ENCODE measurements at regions not wholly inside any gene's neighbourhood (a gene's known extent, or its start where the extent isn't known, plus 50 kb on each side); places are given as distances from the start of the nearest gene placed in this dataset.

- no peak overlapping the region for H3K14ac ChIP-seq (replicated peaks; ENCODE audit: low read depth, low read length)
- no peak overlapping the region for H3K9ac ChIP-seq (ENCODE audit: low read depth, low read length)
- no peaks in the 10 kb centered on the region for H3K9me1 ChIP-seq (ENCODE audit: insufficient read depth, low read length)
- intact Hi-C loops (cut with micrococcal nuclease) (no loop called here), dilution Hi-C loops (cut with HindIII; ENCODE audit: low sequenced_read_pairs, unreplicated experiment) (no loop called here), in situ Hi-C loops (cut with MboI; ENCODE audit: low sequenced_read_pairs) (no loop called here)
- ATAC-seq (ENCODE audit: low read depth) (no peak), DNase-seq (no peak)
- no peaks in the 10 kb centered on the region; the same call in 1 of the 2 replicates for H3K9me3 ChIP-seq (ENCODE audit: control insufficient read depth, insufficient read depth, low read length)
- H3K4me1 ChIP-seq (ENCODE audit: control insufficient read depth, insufficient read depth, low read length), result no peaks in the 10 kb centered on the region
- H2AK5ac ChIP-seq (ENCODE audit: low read depth, low read length), result no peak overlapping the region
- no peak overlapping the region for H4K8ac ChIP-seq (ENCODE audit: low read depth in 2 of 2, low read length in 2 of 2)
- H2AK9ac ChIP-seq (replicated peaks; ENCODE audit: low read depth, low read length, poor library complexity), result no peak overlapping the region
- no peak overlapping the region for H3K4ac ChIP-seq (ENCODE audit: low read depth, low read length)
- no peaks in the 10 kb centered on the region for H4K20me1 ChIP-seq (ENCODE audit: insufficient read depth, low read length)
- no peak overlapping the region for H3K4me3 ChIP-seq (ENCODE audit: insufficient read depth, low read depth, low read length)
- no peak overlapping the region for H2BK20ac ChIP-seq (ENCODE audit: low read depth, low read length)
- H3K27ac ChIP-seq (ENCODE audit: insufficient read depth, low read length), result no peak overlapping the region
- H3K27me3 ChIP-seq (ENCODE audit: control insufficient read depth, insufficient read depth, low read length), result no peaks in the 10 kb centered on the region
- no peak overlapping the region for H2BK5ac ChIP-seq (ENCODE audit: low read depth, low read length, poor library complexity, severe bottlenecking)
- no peak overlapping the region for H3K23ac ChIP-seq (ENCODE audit: low read depth, low read length)
- no peak overlapping the region for H3K56ac ChIP-seq (ENCODE audit: extremely low read depth, insufficient read depth, low read length)
- no peak overlapping the region for H2BK120ac ChIP-seq (ENCODE audit: low read depth, low read length)
- no peaks in the 10 kb centered on the region for H3K36me3 ChIP-seq (ENCODE audit: control insufficient read depth, insufficient read depth, low read length)
- POLR2A ChIA-PET (ENCODE audit: unreplicated experiment), result no interaction called here
- no CpG with 5 or more reads among the region's 3 CpGs for WGBS, 2 experiments (ENCODE audit: extremely low coverage in 2 of 2, insufficient read length in 1 of 2)
- no peak for TF ChIP-seq CHD1 (IDR thresholded peaks at IDR 0.05; ENCODE audit: low read depth, low read length)
- TF ChIP-seq RCOR1 (IDR thresholded peaks at IDR 0.05; ENCODE audit: insufficient replicate concordance, low read length), result no peak
- no peak for TF ChIP-seq MXI1 (IDR thresholded peaks at IDR 0.05; ENCODE audit: borderline replicate concordance, low read depth, low read length)
- TF ChIP-seq FOS (IDR thresholded peaks at IDR 0.05; ENCODE audit: low read depth, low read length), result no peak
- no peak for TF ChIP-seq MAZ (IDR thresholded peaks at IDR 0.05; ENCODE audit: borderline replicate concordance, low read depth, low read length)
- no peak for TF ChIP-seq NFE2L2 (IDR thresholded peaks at IDR 0.05; ENCODE audit: low read depth, low read length)
- no peak for TF ChIP-seq BHLHE40 (IDR thresholded peaks at IDR 0.05; ENCODE audit: low read depth, low read length)
- TF ChIP-seq ELK1 (IDR thresholded peaks at IDR 0.05; ENCODE audit: borderline replicate concordance, low read depth, low read length), result no peak
- no peak for TF ChIP-seq CTCF (conservative IDR thresholded peaks at IDR 0.05; ENCODE audit: low read depth, low read length)
- no peak for TF ChIP-seq USF2 (IDR thresholded peaks at IDR 0.05; ENCODE audit: low read depth, low read length)
- no peak for TF ChIP-seq CEBPB (IDR thresholded peaks at IDR 0.05; ENCODE audit: low read depth, low read length)
- TF ChIP-seq RAD21 (IDR thresholded peaks at IDR 0.05; ENCODE audit: low read length), result no peak
- no peak for TF ChIP-seq MAFK (IDR thresholded peaks at IDR 0.05; ENCODE audit: low read depth, low read length)
- no peak for TF ChIP-seq SMC3 (IDR thresholded peaks at IDR 0.05; ENCODE audit: low read depth, low read length)
- TF ChIP-seq POLR2A (IDR thresholded peaks at IDR 0.05; ENCODE audit: low read depth, low read length), result no peak
- no peak for TF ChIP-seq RFX5 (IDR thresholded peaks at IDR 0.05; ENCODE audit: low read depth, low read length)
- H3K79me1 ChIP-seq (ENCODE audit: low read depth in 1 of 2, low read length in 2 of 2), result no peaks in the 10 kb centered on the region
- H3K4me2 ChIP-seq (ENCODE audit: low read depth, low read length), result no peak overlapping the region
- no TSS peak for BruUV-seq (replicated peaks)
- no peak overlapping the region for H4K91ac ChIP-seq (ENCODE audit: insufficient read depth, low read depth, low read length)
- no peak overlapping the region for H4K5ac ChIP-seq (ENCODE audit: low read depth, low read length)
- no peak overlapping the region for H3K18ac ChIP-seq (ENCODE audit: low read depth, low read length)
- no peak overlapping the region for H2AFZ ChIP-seq (replicated peaks; ENCODE audit: low read length, poor library complexity)
- CTCF ChIA-PET, result interaction anchor here (0.8 kb wide), 1 partner anchor 32 kb away, joined by 3 read pairs; no protein-coding TSS in a partner anchor
- H2BK15ac ChIP-seq (ENCODE audit: low read depth, low read length), result no peak overlapping the region
Observed at GRCh38 chr10:36703179-36703578, 422.2 kb upstream of the ANKRD30A start.

Measured in IMR-90 (cell line).